DMS 273 (cell line): ENCODE measurements at regions not wholly inside any gene's neighbourhood (a gene's known extent, or its start where the extent isn't known, plus 50 kb on each side); places are given as distances from the start of the nearest gene placed in this dataset.
A peak's percentile ranks its signal among the peaks of the same experiment; 100 is the strongest.

Experiments
- DNase-seq: peaks from one replicate; lab custom pipeline; 2025; ENCODE audit not compliant: unreplicated experiment; lab: John Stamatoyannopoulos, UW

DNA sequence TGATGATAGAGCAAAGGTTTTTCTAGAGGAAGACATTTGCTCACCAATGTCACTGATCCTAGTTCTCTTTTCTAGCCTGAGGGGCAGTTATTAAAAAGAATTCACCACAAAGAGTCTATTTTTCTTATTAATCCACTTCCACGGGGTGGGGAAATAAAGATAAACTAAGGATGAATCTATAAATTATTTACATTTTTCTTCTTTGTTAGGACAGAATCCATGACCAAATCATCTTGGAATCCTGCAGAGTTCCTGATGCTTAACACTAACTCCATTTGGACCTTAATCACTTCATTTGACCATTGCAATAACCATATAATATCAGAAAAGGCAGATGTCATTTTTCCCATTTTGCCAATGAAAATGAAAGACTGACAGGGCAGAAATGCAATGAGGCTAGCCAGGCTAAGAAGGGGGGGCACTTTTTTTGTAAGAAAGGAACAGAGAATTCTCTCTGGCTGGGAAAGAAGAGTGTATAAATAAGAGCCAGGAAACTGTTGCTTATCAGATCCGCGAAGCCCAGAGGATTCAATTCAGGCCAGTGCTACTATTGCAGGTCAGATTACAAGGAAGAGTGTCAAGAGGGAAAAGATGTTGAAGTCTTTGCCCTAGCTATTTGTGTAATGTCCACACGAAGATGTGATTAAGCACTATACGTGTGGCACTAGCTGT lies 433.2 kb downstream of the TNS3 start:
- no peak for DNase-seq

DNA sequence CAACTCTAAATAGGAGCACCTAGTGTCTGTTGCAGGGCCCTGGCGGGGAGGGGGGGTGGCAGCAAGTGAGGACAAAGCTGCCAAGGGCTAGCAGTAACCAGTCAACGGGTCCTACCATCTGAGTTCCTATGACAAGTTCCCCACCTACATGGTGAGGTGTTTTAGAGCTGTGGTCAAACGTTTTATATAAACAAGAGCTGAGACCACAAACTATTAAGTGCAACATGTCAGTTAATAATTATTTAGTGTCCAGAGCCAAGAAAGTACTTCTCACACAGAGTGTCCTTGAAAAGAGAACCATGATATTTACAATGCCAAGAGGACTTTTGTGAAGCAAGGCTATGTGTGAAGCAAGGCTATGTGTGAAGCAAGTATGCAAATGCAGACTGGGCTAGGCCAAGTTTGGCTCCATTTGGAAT lies 434.7 kb downstream of the TNS3 start:
- no peak for DNase-seq

DNA sequence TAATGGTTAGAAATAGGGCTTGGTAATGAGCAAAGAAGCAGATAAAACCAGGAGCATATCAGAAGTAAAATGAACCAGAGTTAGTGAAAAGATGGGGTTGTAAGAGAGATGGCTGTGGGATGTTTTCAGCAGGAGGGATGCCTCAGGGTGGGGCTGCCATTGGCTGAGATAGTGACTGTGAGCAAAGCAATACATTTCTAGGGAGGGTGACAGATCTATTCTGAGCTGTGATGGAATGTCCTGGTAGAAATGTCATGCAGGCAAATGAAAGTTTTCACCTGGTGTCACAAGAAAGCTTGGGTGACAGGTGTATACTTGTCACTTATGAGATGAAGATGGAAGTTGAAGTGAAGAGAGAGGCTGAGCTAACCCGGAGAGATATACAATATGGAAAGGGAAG lies 435.9 kb downstream of the TNS3 start:
- DNase-seq: no peak

DNA sequence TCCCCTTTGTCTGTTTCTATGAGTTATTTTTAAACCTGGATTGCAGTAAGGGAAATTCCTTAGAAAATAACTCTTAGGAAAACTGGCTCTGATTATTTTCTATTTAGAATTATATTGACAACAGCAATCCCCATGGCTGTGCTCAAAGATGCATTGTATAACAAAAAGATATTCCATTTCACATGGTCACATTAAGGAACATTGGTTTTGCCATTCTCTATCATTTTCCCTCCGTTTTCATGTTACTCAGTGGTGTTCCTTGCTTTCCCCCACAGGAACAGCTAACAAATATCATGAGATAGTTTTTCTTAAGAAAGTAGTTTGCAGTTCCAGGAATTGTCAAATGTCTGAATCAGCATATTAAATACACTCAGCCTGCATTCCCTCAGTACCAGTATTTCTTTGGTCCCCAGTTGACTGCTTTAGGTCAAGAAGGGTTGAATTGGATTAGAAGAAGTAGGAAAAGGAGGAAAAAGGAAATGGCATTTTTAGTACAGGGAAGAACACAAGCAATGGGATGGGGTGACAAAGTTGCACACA lies 436.7 kb downstream of the TNS3 start:
- DNase-seq: no peak

DNA sequence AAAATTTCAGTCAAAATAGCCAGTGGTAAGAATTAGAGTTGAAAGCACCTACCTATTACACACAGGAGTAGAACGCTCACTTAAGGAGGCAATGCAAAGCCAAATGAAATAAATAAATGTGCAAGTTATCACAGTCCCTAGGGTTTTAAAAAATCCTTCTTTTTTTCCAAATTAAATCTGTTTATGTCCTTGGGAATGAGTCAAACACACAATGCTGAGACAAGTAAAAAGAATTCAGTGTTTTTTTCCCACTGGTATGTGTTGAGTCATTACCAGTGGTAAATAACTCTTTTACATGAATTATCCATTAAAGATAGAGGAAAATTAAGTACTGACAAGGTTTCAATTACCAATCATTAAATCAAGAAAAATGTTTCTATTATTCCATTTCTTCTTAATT lies 438.6 kb downstream of the TNS3 start:
- no peak for DNase-seq

DNA sequence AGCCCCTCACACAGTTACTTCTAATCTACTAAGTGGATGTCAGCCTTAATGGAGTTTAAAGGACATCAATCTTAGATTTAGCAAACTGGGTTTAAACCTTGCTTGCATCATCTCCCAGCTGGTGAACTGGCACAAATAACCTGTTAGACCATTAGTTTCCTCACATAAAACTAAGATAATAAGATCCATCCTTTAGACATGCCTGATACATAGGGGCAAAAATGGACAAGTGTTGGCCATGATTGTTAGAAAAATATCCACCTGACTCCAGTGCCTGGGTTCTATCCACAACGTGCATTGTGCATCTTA lies 439.1 kb downstream of the TNS3 start:
- DNase-seq: no peak

DNA sequence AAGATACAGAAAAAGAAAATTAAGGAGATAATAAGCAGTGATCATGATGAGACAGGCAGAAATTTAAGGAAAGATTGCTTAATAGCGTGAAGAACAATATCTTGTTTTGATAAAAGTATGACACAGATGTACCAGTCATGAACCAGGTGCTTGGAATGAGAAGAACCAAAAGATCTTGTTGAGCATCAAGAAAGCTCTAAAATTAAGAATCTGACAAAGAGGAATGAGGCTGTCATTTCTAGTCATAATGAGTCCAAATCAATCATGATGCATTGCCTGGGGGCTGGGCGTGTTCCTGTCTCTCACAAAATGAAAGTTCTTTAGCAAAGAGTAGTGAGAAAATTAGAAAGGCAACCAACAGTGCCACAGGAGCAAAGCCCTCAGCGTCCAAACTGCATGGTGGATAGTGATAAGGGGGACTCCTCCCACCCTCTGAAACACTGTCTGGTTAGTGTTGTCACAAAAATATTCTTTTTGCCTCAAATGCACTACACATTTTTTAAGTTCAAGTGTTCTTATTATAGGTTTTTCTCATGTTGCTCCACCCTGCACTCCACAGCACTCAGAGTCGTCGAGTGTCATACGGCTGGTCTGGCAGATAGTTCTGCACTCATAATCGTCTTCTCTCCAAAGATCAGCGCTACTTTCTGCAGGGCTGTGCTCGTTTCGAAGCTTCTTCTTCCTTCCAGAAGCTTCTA lies 439.6 kb downstream of the TNS3 start:
- DNase-seq: no peak

DNA sequence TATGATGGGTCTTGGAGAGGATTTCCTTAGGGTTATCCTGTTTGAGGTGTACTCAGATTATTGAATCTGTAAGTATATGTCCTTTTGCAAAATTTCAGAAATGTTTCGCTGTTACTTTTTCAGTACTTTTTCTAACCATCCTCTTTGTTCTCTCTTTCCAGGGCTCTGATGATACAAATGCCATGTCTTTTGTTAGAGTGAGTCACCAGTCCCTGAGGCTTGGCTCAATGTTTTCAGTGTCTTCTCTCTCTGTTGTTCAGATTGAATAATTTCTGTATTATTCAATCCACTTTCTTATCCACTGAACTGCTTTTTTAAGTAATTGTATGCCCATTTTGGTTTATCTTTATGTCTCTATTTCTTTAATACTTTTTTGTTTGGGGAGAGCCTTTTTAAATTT lies 449.4 kb downstream of the TNS3 start:
- DNase-seq: no peak

DNA sequence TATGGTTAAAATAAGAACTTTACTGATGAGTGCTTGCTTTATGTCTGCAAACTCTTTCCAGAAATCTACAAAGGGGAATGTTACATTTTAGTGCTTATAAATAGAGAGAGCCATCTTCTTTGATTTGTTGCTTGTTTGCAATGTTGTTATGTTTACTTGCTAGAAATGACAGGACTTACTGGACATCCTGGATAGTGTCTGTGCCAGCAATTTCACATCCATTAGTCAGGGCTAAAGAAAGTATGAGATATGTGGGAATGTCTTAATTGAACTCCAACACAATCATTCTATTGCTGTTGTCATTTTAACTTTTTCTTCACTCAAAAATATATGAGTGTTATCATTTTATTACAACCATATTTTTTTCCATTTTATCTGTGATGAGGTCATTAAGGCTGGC lies 453.2 kb downstream of the TNS3 start:
- DNase-seq: no peak

DNA sequence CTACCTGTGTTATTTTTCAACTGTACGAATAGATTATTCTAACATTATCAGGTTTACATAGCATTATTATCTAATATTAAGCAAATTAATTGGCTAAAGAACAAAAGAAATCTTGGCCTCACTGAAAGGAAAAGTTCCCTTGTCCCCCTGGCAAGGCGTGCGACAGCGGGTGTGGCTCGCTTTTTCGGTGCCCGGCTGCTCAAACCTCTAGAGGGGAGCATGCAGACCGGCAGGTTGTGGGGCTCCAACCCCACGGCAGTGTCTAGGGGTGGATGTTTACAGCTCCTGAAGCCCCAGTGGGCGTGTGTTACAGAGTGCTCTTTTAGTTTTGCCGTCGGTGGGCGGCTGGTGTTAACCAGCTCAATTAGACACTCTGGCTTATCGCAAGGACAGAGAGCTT lies 456.4 kb downstream of the TNS3 start:
- DNase-seq: no peak

DNA sequence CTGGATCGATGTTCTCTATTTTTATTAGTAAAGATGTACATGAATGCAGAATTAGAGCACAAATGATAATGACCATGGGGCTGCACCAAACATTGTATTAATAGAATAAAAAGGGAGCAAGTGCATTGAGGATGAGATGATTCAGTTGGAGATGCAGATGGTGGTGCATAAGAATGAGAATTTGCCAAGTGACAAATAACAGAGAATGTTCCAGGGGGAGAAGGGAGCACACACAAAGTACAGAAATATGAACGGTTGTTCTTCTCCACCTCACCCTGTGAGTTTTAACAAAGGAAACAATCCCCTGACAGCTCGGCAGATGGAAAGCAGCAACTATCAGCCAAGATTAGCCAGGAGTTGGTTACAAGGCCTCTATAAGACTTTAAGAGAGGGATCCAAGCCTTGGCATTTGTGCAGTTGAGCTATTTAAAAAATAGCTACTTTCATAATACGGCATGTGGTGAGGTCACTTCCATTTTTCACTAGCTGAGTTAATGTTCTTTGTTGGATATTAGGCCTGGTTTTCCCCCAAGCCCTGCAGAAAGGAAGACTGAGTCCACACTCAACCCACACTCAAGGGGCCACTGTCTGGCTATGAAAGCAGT lies 462.5 kb downstream of the TNS3 start:
- no peak for DNase-seq

DNA sequence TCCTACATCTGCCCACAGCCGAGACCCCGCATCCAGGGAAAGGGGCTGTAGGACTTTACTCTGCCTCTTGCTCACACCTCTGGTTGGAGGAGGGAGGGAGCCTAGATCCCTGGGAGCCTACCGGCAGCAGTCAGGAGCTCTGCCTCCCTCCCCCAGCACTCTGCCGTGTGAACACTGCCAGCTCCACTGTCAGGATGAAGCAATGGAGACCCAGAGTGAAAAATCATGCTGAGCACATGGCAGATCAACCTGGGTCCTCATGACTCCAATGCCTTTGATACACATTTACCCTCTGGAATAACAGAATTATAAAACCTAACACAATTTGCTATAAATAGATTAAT lies 477.7 kb downstream of the TNS3 start:
- peak; percentile 26 for DNase-seq

DNA sequence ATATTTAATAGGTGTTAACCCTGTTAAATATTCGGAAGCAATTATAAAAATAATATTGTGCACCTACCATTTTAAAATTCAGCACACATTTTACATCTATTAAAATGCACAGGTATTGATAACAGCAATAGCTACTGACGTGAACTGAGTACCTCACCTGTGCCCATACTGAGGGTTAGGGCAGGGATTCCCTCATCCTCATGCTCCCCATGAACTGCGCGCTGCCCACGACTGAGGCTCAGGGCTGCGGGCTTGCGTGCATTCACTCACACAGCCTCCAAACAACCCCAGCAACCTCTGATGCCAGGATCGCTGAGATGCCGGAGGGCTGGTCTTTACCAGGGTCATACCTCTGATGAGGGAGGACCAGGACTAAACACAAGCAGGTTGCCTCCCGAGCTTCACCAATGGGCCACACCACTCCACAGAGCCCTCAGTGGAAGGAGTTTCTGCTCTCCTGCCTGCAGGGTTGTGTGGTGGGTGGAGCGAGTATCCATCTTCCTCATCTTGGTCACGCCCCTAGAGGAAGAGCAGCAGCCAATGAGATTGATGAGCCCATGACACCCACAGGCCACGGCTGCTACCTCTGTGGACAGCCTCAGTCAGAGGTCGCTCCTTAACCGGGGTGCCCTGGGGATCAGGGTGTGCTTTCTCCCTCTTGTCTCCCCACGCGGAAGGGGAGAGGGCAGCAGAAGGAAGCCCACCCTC lies 478.3 kb downstream of the TNS3 start:
- DNase-seq: no peak

DNA sequence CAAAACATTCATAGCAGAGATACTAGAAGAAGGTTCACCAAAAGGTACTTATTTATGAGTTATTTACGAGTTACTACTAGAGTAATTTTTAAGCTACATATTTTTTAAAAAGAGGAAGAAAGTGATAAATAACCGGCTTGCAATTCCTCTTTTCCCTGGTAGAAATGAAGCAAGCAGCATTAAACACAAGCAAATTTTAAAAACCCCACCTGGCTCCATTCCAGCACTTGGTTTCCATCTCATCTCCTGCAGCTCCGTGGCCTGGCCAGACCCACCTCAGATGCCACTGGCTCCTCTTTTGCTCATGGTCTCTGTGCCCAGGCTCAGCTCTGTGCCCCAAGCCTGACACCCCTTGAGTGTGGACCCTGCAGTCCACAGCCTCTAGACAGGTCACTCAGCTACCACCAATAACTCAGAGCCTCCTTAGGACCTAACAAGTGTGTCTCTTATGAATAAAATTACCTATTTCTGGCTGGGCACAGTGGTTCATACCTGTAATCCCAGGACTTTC lies 479.5 kb downstream of the TNS3 start:
- DNase-seq: no peak

DNA sequence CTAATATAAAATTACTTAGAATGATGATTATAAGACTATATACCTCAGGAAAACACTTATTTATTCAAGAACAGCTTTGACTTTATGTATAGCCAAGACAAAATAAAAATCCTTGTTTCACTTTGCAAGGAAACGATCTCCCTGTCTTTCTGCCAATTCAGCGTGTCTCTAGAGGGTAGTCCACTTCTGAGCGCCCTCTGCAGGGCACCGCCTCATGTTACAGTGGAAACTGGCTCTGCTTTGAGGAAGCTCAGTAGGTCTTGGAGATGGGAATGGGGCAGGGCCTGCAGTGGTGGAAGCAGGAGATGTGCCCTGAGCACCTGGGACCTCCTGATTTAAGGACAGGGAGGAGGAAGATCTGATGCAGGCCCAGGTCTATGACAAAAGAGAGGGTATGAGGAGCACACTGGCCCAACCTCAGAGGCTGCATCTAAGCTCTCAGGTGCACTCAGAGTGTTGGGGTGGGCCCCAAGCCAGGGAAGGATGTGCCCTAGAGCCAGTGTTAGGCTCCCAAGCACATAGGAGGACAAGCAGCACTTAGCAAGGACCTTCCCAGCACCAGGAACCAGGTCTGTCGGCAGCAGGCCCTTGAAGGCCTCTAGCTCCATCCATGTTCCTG lies 481.0 kb downstream of the TNS3 start:
- DNase-seq: peak; percentile 90

DNA sequence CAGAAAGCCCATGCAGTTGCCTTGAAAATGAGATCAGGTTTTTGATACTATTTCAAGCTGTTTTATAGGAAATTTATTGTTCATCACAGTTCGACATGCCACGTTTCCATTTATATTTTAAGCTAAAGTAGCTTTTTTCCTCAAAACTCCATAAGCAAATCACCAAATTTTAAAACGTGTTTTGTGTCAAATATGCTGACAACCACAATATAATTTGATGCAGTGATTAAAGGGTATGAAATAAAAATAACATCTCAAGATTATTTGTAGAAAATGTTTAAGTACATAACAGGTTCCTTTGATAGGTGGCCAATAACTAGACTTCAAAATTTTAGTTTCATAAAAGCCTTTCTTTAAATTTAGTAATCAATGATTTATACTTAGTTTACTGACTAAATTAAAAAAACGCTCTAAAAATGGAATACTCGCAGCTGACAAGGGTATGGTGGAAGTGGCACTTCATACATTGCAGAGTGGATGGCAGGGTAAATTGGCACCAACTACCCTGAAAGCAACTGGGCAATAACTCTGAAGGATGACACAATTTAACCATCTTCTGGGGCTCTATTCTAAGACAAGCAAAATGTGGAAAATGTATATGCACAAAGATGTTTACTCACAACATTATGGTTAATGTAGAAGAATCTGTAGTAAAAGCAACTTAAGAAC lies 481.6 kb downstream of the TNS3 start:
- DNase-seq: no peak

DNA sequence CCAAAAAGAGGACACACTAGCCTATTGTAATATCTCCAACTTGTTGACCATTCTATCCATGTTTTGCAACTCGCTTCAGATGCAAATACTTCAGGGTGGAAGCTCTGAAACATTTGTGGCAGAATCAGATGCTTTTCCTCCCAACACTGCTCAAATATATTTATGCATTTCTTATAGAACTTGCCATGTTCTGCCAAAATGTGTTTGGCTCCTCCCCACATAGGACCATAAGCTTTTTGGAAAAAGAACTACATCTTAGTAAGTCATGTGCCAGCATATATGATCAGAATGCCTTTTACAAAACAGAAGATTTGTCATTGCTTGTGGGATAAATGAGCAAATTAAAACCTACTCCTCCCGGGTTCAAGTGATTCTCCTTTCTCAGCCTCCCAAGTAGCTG lies 484.5 kb downstream of the TNS3 start:
- no peak for DNase-seq

DNA sequence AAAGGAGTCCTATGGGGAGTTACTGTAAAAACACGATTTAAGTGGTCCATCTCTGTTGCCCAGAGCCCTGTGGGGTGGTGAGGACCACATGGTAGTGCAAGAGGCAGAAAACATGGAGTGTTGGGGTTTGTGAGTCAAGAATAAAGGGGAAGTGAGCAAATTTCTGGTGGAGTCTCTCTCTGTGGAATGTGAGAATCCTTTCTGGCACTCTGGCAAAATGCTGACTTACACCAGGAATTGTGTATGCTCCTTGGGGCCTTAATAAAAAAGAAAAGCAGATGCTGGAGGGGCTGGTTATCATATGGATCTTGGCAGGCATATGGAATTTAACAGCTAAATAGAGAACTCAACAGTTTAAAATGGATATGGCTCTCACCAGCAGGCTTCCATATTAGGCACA lies 486.0 kb downstream of the TNS3 start:
- DNase-seq: peak; percentile 19

DNA sequence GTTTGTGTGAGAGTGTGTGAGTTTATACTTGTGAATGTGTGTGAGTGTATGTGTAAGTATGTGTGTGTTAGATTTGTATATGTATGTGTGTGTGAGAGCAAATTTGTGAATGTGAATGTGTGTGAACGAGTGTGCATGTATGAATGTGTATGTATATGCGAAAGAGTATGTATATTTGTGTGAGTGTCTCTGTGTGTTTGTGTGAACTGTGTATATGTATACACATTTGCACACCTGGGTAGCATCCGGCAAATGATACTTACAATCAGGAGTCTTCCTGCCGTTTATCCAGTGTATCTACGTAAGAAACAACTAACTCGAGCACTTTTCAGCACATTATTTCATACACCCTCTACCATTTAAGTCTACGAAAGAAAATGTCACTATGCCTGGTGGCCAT lies 487.4 kb downstream of the TNS3 start:
- no peak for DNase-seq

DNA sequence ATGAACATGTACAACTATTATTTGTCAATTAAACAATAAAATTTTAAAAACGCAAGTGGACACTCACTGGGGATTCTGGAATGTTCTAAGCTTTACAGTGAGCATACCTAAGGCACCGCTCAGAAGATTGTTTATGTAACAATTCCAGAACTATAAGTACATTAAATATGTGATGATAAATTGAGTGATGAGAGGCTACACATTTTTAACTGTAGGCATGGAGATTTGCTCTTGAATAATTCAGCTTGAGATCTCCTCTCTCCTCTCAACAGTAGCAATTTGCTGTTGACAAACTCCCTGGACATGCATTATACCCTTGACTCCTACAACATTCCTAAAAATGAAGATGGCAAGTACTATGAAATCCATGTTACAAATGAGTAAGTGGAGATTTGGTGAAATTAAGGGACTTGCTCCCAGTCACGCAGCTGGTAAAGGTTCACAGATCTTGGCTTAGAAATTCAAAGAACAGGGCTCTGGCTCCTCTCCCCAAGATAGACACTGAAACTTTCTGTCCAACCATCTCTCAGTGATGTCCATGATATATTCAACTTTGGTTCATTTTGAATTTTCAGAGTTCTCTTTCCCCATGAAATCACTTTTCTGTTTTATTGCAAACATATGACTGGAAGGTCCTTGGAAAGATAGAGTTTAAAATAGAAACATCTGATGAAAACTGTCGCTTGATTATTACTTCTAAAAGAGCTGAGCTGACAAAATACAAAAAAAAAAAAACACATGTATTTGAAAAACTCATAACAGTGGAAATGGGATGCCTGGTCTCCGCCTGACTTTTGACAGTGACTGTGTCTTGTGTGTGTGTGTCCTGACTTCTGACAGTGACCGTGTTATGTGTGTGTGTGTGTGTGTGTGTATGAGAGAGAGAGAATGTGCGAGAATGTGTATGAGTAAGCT lies 488.3 kb downstream of the TNS3 start:
- DNase-seq: no peak
